ENCODE measurements at regions not wholly inside any gene's neighbourhood (a gene's known extent, or its start where the extent isn't known, plus 50 kb on each side); places are given as distances from the start of the nearest gene placed in this dataset.

DNA sequence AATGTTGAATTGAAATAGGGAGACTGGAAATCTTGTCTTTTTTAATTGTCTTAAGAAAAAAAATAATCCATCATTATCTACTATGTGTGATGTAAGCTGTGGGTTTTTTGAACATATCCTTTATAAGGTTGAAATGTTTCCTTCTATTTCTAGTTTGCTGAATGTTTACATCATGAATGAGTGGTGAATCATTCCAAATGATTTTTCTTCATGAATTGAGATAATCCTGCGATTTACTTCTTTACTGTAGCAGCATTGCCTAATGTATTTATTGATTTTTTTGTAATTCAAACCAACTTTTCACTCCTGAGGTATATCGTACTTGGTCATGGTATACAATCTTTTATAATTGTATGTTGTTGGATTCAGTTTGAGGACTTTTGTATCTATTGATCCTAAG, 607.6 kb upstream of the PFKP start:
- TF ChIP-seq, protein P1, sequence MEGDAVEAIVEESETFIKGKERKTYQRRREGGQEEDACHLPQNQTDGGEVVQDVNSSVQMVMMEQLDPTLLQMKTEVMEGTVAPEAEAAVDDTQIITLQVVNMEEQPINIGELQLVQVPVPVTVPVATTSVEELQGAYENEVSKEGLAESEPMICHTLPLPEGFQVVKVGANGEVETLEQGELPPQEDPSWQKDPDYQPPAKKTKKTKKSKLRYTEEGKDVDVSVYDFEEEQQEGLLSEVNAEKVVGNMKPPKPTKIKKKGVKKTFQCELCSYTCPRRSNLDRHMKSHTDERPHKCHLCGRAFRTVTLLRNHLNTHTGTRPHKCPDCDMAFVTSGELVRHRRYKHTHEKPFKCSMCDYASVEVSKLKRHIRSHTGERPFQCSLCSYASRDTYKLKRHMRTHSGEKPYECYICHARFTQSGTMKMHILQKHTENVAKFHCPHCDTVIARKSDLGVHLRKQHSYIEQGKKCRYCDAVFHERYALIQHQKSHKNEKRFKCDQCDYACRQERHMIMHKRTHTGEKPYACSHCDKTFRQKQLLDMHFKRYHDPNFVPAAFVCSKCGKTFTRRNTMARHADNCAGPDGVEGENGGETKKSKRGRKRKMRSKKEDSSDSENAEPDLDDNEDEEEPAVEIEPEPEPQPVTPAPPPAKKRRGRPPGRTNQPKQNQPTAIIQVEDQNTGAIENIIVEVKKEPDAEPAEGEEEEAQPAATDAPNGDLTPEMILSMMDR (IDR thresholded peaks at IDR 0.05): no peak
- H3K27ac ChIP-seq: no peak overlapping the region
- H3K4me1 ChIP-seq: no peaks in the 10 kb centered on the region
- intact Hi-C loops (cut with DNase I; ENCODE audit: low total_unique reads): no loop called here
- H3K36me3 ChIP-seq: no peaks in the 10 kb centered on the region
- H3K9me3 ChIP-seq: no peaks in the 10 kb centered on the region
- no peaks in the 10 kb centered on the region for H3K27me3 ChIP-seq
- DNase-seq: no peak
- no peak overlapping the region for H3K4me3 ChIP-seq

DNA sequence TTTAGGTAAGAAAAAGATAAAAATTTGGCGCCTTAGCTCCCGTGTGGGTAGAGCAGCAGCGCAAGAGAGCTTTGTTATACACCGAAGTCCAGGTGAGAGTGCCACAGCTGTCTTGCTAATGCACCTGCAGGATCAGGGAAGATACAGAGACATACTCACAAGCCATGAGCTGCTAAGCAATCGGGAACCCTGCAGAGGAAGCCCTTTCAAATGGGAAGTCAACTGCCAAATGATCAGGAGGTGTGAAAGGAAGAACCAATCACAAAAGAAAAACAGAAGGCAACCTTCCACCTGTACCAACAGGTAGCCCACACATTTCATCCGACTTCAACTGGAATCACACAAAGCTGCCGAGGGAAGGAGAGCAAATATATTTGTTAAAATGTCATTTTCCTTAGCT, 610.5 kb upstream of the PFKP start:
- no peaks in the 10 kb centered on the region for H3K9me3 ChIP-seq
- no peak for DNase-seq
- H3K27ac ChIP-seq: no peak overlapping the region
- no peaks in the 10 kb centered on the region for H3K36me3 ChIP-seq
- no peaks in the 10 kb centered on the region for H3K4me1 ChIP-seq
- TF ChIP-seq, protein P1 (IDR thresholded peaks at IDR 0.05): no peak
- no peaks in the 10 kb centered on the region for H3K27me3 ChIP-seq
- H3K4me3 ChIP-seq: no peak overlapping the region
- intact Hi-C loops (cut with DNase I; ENCODE audit: low total_unique reads): no loop called here

- Histone ChIP-seq H3K9me3 (no peaks in the 10 kb centered on the region), H3K4me3 (no peak overlapping the region), H3K36me3 (no peaks in the 10 kb centered on the region), H3K4me1 (no peaks in the 10 kb centered on the region), H3K27me3 (no peaks in the 10 kb centered on the region), H3K27ac (no peak overlapping the region)
- no peak for DNase-seq
- TF ChIP-seq, protein P1 (IDR thresholded peaks at IDR 0.05): no peak
- intact Hi-C loops (cut with DNase I; ENCODE audit: low total_unique reads): no loop called here
Observed at GRCh38 chr10:2445370-2445769, 622.0 kb upstream of the PFKP start.

- Histone ChIP-seq H3K4me1 (no peaks in the 10 kb centered on the region), H3K27ac (no peak overlapping the region), H3K9me3 (no peaks in the 10 kb centered on the region), H3K36me3 (no peaks in the 10 kb centered on the region), H3K27me3 (no peaks in the 10 kb centered on the region), H3K4me3 (no peak overlapping the region)
- no peak for DNase-seq
- intact Hi-C loops (cut with DNase I; ENCODE audit: low total_unique reads): no loop called here
- TF ChIP-seq, protein P1 (IDR thresholded peaks at IDR 0.05): no peak
Observed at GRCh38 chr10:2439983-2440382, 627.4 kb upstream of the PFKP start.

DNA sequence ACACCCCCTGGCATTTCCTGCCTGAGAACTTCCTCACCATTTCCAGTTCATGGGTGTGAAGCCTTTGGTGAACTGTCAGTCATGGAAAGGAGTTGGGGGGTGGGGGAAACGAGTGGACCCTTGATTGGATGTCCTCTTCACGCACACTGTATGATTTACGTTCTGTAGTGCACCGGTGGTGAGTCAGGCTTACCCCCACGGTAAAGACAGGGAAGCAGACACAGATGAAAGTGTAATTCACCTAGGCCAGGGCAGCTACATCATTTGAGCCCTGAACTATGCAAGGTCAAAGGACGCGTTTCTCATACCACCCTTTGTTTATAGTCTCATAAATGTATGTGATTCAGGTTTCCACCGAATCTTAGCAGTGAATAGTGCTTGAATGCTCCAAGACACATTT, 628.3 kb upstream of the PFKP start:
- Histone ChIP-seq H3K4me1 (no peaks in the 10 kb centered on the region), H3K36me3 (no peaks in the 10 kb centered on the region), H3K27ac (no peak overlapping the region), H3K27me3 (no peaks in the 10 kb centered on the region), H3K9me3 (no peaks in the 10 kb centered on the region), H3K4me3 (no peak overlapping the region)
- intact Hi-C loops (cut with DNase I; ENCODE audit: low total_unique reads): no loop called here
- no peak for DNase-seq
- TF ChIP-seq, protein P1 (IDR thresholded peaks at IDR 0.05): no peak

- no peaks in the 10 kb centered on the region for H3K9me3 ChIP-seq
- no peak overlapping the region for H3K27ac ChIP-seq
- no peaks in the 10 kb centered on the region for H3K36me3 ChIP-seq
- H3K27me3 ChIP-seq: no peaks in the 10 kb centered on the region
- TF ChIP-seq, protein P1 (IDR thresholded peaks at IDR 0.05): no peak
- DNase-seq: no peak
- H3K4me3 ChIP-seq: no peak overlapping the region
- no peaks in the 10 kb centered on the region for H3K4me1 ChIP-seq
- intact Hi-C loops (cut with DNase I; ENCODE audit: low total_unique reads): no loop called here
Observed at GRCh38 chr10:2438248-2438939, 629.0 kb upstream of the PFKP start.

Data from tibial artery (tissue), 4 donors.